NCI-H2107 (cell line): ENCODE measurements at regions not wholly inside any gene's neighbourhood (a gene's known extent, or its start where the extent isn't known, plus 50 kb on each side); places are given as distances from the start of the nearest gene placed in this dataset.
"Not testable (repeated sequence)": the region's sequence is repeated elsewhere in the genome, so short reads cannot be mapped to it uniquely, and the experiment has no call there.

Source experiments
- DNase-seq: peaks from one replicate; lab custom pipeline; 2025; lab: John Stamatoyannopoulos, UW

DNA sequence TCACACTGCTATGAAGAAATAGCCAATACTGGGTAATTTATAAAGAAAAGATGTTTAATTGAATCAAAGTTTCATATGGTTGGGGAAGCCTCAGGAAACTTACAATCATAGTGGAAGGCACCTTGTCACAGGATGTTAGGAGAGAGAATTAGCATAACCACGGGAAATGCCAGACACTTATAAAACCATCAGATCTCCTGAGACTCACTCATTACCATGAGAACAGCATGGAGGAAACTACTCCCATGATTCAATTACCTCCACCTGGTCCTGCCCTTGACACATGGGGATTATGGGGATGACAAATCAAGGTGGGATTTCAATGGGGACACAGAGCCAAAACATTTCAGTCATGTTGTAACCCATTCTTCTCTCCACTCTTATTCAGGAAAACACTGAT lies 472.9 kb upstream of the FSIP2 start:
- no peak for DNase-seq

- DNase-seq: no peak
Measured at GRCh38 chr2:185268651-185269050, 470.0 kb upstream of the FSIP2 start.

GRCh38 chr2:185274718-185275484 lies 463.7 kb upstream of the FSIP2 start:
- DNase-seq: no peak

DNA sequence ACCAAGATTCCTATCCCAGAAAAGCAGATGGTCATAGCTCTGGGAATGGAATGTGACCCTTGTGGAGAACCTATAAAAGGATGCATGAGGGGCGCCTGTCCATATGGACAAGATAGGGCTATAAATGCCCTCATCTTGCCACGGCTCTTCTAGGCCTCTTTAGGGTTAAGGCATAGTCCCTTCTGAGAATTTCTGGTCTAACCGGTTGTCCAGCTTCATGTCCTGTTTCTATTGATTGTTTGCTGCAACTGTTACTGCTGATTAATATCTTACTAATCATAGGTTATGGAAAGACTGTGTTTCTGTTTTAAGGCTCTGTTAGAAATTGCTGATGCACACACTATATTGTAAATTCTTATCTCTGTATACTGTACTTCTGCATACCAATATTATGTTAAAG lies 462.6 kb upstream of the FSIP2 start:
- DNase-seq: not testable (repeated sequence)

DNA sequence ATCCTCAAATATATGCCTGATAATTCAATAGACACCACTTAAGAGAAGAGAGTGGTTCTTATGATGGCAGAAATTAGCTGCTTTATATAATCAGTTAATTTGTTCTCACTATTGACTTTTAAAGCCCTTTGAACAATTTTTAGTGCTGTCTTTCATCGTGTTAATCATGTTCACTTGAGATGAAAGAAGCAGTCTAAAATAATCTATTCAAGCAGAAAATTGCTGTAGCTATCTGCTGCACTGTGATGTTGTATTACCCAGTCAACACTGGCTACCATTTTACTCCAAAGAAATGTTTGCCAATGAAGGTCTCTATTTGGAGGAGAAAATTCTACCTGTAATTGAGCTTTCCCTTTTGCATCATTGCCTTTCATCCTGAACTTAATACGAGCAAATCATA lies 459.8 kb upstream of the FSIP2 start:
- no peak for DNase-seq

- no peak for DNase-seq
Measured at GRCh38 chr2:185279999-185280398, 458.6 kb upstream of the FSIP2 start.

DNA sequence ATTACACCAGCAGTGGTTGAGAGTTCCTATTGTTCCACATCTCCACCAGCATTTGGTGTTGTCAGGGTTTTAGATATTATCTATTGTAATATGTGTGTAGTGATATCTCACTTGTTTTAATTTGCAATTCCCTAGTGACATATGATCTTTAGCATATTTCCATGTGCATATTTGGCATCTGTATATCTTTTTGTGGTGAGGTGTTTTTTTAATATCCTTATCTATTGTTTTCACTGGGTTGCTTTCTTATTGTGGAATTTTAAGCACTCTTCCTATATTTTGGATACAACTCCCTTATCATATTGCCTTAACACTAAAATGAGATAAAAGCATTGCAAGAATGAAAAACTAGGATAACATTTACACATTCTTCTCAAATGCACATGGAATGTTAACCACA lies 453.9 kb upstream of the FSIP2 start:
- DNase-seq: no peak

- DNase-seq: not testable (repeated sequence)
Measured at GRCh38 chr2:185290012-185290411, 448.6 kb upstream of the FSIP2 start.

- no peak for DNase-seq
Measured at GRCh38 chr2:185291035-185291647, 447.5 kb upstream of the FSIP2 start.

- no peak for DNase-seq
Measured at GRCh38 chr2:185299867-185300266, 438.7 kb upstream of the FSIP2 start.

- DNase-seq: no peak
Measured at GRCh38 chr2:185306119-185306518, 432.5 kb upstream of the FSIP2 start.

DNA sequence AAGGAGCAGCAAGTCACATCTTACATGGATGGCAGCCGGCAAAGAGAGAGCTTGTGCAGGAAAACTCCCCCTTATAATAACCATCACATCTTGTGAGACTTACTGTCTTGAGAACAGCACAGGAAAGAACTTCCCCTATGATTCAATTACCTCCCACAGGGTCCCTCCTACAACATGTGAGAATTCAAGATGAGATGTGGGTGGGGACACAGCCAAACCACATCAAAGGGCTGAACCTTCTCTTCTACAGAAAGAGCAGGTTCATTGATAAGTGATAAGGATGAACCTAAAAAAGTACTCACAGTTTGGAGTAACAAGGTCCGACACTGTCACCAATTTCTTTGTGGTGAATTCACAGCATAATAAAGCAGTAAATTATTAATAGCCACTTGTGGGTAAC lies 422.2 kb upstream of the FSIP2 start:
- no peak for DNase-seq

DNA sequence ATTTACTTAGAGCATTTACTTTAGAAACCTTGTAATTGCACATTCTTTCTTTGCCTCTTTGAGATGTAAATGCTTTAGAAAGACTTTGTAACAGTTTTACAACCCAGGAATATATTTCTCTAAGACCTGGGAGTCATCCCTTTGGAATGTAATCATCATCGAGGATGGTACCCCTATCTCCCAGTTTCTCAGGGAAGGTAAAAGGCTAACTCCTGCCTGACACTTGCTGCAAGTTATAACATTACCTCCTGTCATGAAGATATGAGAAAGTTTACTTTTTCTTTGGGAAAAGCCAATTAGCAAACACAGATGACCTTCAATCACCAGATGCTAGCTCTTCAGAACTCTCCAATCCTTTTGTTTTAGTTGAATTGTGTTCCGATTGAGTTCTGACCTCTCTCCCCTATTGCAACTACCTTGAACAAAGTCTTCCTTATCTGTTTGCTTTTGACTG lies 420.3 kb upstream of the FSIP2 start:
- DNase-seq: no peak

DNA sequence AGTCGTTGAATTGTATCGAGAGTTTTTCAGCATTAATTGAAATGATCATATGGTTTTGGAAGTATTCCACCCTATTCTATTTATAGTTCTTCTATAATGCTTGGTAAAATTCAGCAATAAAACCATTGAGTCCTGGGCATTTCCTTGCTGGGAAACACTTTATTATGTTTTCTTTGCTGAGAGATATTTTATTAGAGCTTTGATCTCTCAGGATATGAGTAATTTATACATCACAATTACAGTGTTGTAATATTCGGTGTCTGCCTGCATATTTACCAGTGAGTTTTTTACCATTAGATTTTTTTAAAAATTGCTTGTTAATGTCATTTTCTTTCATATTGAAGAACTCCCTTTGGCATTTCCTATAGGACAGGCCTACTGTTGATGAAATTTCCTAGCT lies 402.7 kb upstream of the FSIP2 start:
- DNase-seq: no peak

GRCh38 chr2:185337033-185337432 lies 401.6 kb upstream of the FSIP2 start:
- DNase-seq: no peak

- no peak for DNase-seq
Measured at GRCh38 chr2:185338104-185338503, 400.5 kb upstream of the FSIP2 start.

GRCh38 chr2:185347445-185347844 lies 391.2 kb upstream of the FSIP2 start:
- no peak for DNase-seq

DNA sequence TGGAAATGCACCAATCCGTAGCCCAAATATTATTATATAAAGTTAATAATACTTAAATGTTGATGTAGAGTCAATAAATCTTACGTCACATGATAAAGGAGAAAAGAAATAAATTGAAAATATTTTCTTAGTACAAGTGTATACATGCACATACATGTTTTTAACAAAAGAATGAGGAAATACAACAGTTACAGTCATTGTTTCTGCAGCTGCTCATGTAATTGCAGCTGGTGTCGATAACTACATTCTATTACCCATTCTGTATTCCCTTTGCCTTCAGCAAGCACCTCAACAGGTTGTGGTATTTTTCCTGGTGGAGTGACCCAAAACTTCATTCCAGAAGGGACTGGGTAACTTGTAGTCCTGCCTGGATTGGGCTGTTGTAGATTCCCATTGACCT lies 377.8 kb upstream of the FSIP2 start:
- DNase-seq: no peak

DNA sequence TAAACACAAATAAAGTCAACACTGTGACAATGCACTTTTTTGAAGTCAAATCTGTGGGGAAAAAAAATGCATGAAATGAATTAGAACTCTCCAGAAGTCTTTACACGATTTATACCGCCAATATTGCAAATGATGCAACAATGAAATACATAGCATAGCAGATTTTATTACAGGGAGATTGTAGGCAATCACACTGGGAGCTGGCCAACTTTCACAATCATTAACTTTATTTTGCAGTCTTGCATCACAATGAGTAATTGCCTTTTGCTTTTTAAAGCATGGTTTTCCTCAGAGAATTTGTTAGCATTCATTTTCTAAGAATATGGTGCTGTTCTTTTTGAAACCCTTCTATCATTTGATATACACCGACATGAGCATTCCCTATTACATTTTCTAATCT lies 366.4 kb upstream of the FSIP2 start:
- DNase-seq: no peak

DNA sequence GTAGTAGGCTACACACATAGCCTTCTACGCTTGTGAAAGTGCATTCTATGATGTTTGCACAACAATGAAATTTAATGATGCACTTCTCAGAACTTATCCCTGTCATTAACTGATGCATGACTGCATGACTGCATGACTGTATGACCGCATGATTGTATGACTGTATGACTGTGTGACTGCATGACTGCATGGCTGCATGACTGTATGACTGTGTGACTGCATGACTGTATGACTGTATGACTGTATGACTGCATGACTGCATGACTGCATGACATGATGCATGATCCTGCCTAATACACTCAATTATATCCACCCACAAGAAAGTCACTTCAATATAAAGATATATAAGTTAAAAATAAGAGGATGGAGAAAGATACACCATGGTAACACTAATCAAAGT lies 365.4 kb upstream of the FSIP2 start:
- no peak for DNase-seq

DNA sequence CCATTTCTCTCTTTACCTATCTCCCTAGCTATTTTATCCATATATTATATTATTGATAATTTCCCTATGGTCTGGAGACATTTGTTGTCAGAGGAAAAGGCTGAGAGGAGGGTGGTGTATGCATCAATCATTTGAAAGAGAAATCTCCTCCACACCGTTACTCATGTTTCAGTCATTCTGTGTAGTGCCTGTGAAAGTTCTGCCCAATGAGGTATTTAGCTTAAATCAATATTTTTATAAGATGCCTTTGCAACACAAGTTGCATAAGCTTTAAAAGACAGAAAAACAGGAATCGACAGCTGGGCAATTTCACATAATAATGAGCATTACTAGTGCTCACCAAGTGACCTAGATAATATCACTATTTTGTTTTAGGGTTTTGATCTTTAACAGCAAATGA lies 363.7 kb upstream of the FSIP2 start:
- no peak for DNase-seq

- no peak for DNase-seq
Measured at GRCh38 chr2:185375731-185376130, 362.9 kb upstream of the FSIP2 start.

DNA sequence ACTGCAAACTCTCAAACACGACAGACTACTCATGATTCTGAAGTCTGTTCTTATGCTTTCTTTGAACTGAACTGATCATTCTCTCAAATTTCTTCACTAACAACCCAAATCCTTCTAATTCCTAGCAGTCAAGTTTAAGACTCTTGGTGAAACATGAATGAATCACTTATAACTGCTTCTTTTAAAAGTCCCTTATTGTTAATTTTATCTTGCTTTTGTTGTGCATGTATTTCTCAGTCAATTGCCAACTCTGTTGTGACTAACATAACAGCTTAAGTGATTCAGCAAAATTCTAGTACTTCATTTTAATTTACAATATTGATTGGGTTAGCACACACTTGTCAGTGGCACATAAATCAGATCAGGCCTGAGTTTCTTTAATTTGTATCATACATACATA lies 357.0 kb upstream of the FSIP2 start:
- no peak for DNase-seq
